MV-4-11 (cell line): ENCODE measurements at regions not wholly inside any gene's neighbourhood (a gene's known extent, or its start where the extent isn't known, plus 50 kb on each side); places are given as distances from the start of the nearest gene placed in this dataset.
"Not testable (repeated sequence)": the region's sequence is repeated elsewhere in the genome, so short reads cannot be mapped to it uniquely, and the experiment has no call there.

Source experiments
- DNase-seq: peaks from one replicate; lab custom pipeline; 2025; lab: John Stamatoyannopoulos, UW

DNA sequence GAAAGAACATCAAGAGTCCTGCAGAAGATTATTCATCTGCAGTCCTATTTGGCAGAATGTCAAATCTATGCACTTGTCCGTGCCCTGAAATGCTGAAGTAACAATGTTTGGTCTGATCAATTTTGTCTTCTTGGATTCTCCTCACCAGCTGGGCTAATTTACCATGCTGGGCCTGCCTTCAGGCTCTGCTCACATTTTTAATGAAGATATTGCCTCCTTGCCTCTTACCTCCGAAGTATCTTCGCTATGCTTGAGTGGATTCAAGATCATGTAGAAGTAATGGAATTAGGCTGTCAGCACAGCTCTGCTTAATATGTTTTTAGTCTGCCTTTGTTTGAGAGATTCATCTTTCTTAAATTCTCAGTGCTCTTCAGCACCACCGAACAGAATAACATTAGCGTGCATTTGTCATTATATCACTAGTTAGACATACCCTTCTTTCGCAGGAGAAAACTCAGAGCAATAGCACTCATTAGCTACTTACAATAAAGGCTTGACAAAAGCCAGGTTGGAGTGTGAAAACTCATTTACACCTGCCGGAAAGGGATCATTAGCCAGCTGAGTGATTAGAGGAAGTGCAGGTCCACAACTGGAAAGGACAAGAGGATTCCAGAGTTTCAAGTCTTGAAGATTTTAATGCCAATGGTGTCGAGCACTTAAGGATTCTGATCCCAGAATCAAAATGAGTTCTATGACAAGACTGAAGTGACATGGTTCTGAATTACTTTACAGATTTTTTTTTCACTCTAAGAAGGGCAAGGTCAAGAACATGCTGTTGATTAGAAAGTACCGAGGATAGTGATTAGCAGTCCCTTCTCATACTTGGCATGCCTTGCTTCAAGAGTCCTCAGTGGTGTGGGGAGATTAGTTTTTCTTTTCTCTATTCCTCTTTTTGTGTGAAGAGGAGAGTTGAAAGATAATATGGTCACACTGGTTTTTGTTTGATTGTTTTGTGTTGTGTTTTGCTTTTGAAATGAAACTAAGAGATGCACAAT, 405.6 kb upstream of the TOM1L1 start:
- DNase-seq, result peak; percentile 16

DNA sequence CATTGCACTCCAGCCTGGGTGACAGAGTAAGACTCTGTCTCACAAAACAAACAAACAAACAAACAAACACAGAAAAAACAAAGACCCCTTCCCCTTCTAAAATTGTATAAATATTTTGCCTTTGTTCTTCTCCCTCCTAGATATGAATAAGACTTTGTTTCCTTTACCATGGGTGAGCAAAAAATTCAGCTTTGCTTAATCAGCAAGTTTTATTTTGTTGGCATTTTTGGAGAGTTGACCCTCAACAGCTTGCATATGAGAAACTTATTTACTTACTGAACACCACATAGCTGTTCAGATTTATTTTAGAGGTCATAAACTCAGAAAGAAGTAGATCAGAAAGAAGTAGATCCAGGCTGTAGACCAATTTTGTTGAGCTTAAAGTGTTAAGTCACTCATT, 395.2 kb upstream of the TOM1L1 start:
- DNase-seq, result no peak

- no peak for DNase-seq
These were observed 381.9 kb upstream of the TOM1L1 start for GRCh38 chr17:54518706-54519105.

GRCh38 chr17:54521137-54521536, 379.5 kb upstream of the TOM1L1 start:
- no peak for DNase-seq

DNA sequence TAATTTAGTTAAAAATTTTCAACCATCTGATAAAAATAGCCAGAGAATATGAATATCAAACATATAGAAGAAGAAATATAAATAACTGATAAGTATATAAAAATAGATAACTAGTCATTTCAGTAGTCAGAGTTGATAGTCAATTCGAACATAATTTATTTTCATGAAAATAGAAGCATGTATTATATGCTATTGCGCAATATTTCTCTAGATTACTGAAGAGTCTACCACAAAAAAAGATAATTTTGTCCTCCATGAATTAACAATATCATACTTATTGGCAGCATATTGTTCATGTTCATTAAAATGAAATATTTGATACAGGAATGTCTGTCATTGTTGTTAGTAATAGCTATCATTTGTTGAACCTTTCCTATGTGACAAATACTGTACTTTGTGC, 376.2 kb upstream of the TOM1L1 start:
- DNase-seq, result no peak

GRCh38 chr17:54527941-54528340, 372.7 kb upstream of the TOM1L1 start:
- DNase-seq, result no peak

DNA sequence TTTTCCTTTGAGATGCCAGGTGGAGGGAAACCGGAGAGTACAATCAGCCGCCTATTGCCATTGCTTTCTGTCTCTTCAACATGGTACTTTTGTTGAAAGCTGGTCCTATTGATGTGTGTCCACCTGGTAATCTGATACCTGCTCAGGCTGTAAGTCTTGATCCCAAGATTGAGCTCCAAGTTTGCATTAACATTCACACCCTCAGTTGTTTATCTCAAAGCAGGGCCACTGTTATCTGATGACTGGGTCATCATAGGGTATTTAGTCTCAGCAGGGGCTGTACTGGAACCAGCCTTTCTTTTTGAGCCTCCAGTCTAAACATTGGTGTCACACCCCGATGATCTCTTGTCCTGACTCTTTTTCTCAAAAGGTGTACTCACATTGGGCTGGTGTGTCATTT, 370.3 kb upstream of the TOM1L1 start:
- DNase-seq, result no peak

- no peak for DNase-seq
These were observed 364.3 kb upstream of the TOM1L1 start for GRCh38 chr17:54536306-54536705.

DNA sequence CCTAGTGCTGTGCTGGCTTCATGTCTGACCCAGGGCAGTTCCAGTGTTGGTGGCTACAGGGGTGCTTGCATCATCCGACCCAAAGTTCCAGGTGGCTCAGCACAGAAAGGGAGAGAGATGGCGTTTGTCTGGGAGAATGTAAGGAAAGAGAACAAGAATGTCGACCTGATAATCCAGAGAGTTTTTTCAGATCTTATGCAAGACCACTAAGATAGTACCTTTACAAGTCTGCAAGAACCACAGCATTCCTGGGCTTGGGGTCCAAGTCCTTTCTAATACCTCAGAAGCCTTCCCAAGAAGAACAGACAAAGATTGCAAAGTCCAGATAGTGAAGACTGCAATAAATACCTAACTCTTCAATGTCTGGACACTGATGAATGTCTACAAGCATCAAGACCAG, 363.0 kb upstream of the TOM1L1 start:
- no peak for DNase-seq

- no peak for DNase-seq
These were observed 356.4 kb upstream of the TOM1L1 start for GRCh38 chr17:54544249-54544648.

DNA sequence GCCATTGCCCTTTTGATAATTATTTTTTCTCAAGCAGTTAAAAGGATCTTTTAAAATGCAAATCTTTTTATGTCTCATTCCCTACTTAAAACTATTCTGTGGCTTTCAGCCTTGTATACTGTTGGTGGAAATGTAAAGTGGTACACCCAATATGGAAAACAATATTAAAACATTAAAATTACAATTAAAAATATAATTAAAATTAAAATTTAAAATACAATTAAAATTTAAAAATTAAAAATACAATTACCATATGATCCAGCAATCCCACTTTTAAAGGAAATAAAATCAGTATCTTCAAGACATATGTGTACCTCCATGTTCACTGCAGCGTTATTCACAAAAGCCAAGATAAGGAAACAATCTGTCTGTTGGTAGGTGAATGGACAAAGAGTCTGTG, 340.8 kb upstream of the TOM1L1 start:
- no peak for DNase-seq

GRCh38 chr17:54608634-54609155, 292.0 kb upstream of the TOM1L1 start:
- DNase-seq, result peak; percentile 0

DNA sequence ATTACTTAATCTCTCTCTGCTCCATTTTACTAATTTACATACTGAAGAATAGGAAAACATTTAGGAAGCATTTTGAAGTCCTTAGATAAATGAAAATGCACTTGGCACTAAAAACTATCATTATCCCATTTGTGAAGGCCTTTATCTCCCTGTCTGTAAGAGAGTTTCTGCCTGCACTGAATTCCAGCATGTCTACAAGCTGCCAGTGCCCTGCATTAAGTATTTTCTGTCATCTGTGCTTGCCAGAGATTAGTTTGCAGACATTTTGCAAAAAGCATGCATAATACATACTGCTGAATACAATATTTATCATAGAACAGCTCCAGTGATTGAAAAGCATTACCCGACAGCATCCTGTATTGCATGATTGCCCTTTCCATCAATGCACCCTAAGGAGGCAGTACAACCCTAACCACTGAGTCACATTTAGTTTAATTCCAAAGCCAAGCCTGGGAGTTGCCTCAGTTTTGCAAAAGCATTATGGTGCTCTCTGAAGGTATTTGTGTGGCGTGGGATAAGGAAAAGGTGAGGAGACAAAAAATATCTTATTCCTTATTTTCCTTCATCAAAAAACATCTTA, 280.2 kb upstream of the TOM1L1 start:
- no peak for DNase-seq

DNA sequence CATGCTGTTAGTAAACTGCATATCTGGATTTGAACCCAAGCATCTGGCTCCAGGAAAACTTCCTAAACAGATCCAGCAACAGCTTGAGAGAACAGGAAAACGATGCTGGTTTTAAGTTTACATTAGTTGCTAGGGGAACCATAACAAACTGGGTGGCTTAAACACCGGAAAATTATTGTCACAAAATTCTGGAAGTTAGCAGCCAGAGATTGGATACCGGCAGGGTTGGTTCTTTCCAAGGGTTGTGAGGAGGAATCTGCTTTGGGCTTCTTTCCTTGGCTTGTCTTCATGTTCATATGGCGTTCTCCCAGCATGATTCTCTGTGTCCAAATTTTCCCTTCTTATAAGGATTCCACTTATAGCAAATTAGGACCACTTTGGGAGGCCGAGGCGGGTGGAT, 276.9 kb upstream of the TOM1L1 start:
- DNase-seq, result no peak

GRCh38 chr17:54626146-54626703, 274.4 kb upstream of the TOM1L1 start:
- DNase-seq, result no peak

DNA sequence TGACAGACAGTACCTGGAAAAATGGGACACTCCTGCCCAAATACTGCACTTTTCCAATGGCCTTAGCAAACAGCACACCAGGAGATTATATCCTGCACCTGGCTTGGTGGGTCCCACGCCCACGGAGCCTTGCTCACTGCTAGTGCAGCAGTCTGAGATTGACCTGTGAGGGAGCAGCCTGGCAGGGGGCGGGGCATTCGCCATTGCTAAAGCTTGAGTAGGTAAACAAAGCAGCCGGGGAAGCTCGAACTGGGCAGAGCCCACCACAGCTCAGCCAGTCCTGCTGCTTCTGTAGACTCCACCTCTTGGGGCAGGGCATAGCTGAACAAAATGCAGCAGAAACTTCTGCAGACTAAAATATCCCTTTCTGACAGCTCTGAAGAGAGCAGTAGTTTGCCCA, 261.2 kb upstream of the TOM1L1 start:
- not testable (repeated sequence) for DNase-seq

DNA sequence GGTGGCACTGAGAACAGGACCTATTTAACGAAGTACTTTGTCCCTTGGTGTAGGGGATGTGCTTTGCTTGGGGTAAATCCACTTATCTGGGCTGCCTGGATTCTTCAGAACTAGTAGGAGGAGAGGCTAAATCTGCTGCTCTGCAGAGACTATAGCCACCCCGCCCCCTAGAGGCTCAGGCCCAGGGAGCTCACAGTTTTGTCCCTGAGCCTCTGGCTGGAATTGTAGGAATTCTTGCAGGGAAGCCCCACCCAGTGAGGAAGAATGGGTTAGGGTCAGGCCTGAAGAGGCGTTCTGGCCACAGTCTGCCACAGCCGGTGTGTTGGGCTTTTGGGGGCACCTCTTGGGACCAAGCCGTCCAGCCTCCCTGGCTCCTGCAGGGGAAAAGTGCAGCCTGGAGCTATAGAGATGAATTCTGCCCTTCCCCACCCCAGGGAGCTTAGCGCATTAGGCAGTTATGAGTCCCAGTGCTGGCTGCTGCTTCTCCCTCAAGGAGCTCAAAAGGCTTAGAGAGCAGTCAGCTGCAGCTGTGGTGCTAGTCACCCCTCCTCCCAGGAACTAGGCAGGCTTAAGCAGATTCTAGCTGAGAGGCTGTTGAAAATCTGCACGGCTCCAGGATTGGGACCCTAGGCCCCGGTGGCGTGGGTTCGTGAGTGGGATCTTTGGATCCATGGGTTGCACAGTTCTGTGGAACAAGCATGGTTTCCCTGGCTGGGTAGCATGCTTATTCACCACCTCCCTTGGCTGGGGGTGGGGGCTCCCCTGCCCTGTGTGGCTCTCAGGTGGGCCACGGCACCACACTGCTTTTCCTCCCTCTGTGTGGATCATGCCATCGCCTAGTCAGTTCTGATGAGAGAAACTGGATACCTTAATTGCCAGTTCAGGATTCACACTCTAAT, 237.4 kb upstream of the TOM1L1 start:
- peak; percentile 67 for DNase-seq

GRCh38 chr17:54666559-54666958, 234.1 kb upstream of the TOM1L1 start:
- no peak for DNase-seq

GRCh38 chr17:54678158-54678557, 222.5 kb upstream of the TOM1L1 start:
- no peak for DNase-seq

DNA sequence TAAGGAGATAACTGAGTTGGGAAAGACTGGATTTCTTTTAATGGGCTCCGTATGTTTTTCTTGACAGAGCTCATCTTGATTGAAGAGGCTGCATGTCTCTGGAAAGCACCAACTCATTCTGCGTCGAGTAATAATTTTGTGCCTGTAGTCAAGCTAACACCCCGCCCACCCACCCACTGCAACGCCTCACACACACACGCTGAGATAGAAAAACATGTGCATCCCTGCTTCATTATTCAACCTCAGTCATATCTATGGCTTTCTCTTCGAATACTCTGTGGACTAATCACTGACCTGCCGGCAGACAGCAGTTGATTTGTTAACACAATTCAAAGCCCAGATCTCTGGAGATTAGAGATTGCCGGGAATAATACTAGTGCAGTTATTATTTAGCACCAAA, 220.2 kb upstream of the TOM1L1 start:
- DNase-seq, result no peak

- no peak for DNase-seq
These were observed 206.3 kb upstream of the TOM1L1 start for GRCh38 chr17:54694287-54694887.
